ENCODE measurements at regions not wholly inside any gene's neighbourhood (a gene's known extent, or its start where the extent isn't known, plus 50 kb on each side); places are given as distances from the start of the nearest gene placed in this dataset.

DNA sequence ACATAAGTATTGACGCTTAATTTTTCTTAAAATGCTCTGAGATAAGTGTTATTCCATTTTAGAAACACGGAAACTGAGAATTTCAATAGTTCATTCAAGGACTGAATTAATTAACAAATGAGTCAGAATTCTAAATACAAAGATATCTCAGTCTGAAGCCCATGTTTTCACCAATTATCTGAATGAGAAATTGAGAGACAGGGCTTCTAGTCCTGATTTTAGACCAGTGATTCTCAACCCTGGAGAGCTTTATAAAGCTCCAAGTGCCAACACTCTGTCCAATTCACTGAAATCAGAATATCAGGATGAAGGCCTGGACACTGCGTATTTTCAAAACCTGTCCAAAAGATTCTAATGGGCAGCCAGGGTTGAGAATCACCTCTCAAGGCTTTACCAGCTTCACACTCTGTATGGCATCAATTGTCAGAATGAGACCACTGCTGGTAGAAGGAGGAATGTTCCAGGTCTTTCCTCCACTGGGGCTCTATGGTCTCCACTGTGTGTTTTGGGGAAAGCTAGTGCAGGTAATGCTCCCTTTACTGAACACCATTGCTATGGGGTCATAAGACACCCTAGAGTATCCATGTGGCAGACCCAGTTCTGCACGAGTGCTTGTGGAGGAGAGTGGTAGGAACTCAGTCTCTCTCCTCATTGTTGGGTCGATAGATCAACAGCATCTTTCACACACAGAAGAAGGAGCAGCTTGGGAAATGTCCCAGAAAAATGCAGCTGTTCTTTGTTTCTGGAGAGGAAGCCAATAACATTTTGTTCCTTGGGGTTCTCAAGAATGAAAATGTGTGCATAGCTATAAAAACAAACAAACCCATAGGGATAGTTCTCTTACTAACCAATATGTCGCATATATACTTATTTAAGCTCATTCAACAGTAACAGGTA, 99.7 kb upstream of the OSMR start:
- no TSS peak for BruUV-seq (replicated peaks)
- Histone ChIP-seq H3K9ac (ENCODE audit: insufficient read depth, low read depth, low read length) (no peak overlapping the region), H4K20me1 (ENCODE audit: insufficient read depth, low read length) (no peaks in the 10 kb centered on the region), H3K27ac (ENCODE audit: extremely low read length, insufficient read depth, low read length) (no peak overlapping the region), H3K27me3 (ENCODE audit: control insufficient read depth in 1 of 2, insufficient read depth in 2 of 2, low read length in 2 of 2) (peaks cover 0 to 24% of the 10 kb centered on the region in 2 experiments; a peak in 3 of 5 replicates), H3K36me3 (replicated peaks in 1 of 2; ENCODE audit: control insufficient read depth in 1 of 2, insufficient read depth in 2 of 2, low read length in 2 of 2) (no peaks in the 10 kb centered on the region), H3K4me2 (ENCODE audit: low read depth, low read length) (no peak overlapping the region), H3K4me1 (ENCODE audit: insufficient read depth, low read length) (no peaks in the 10 kb centered on the region), H3K4me3 (replicated peaks in 1 of 3; ENCODE audit: insufficient read depth in 1 of 3, low read depth in 2 of 3, low read length in 3 of 3) (no peak overlapping the region), H2AFZ (ENCODE audit: low read length) (no peak overlapping the region), H3K9me3 (ENCODE audit: low read length) (peaks cover 15% of the 10 kb centered on the region; the same call in 1 of the 2 replicates), H3K79me2 (ENCODE audit: insufficient read depth, low read length) (no peaks in the 10 kb centered on the region)
- in situ Hi-C loops (cut with HindIII; ENCODE audit: extremely low pct_ligation_motif_present, low pct_unique_long_range_greater_than_20kb): no loop called here
- FAIRE-seq (no peak), DNase-seq (ENCODE audit: low spot score) (no peak), ATAC-seq (no peak)
- CTCF ChIA-PET (ENCODE audit: low intra/inter-chr PET ratio, low total read pairs): no interaction called here
- intact Hi-C loops (cut with micrococcal nuclease; ENCODE audit: unreplicated experiment): no loop called here
- WGBS (ENCODE audit: low lambda C conversion rate): 0% methylated on average over 5 of the region's 6 CpGs
- POLR2A ChIA-PET: no interaction called here
- TF ChIP-seq, protein P1, sequence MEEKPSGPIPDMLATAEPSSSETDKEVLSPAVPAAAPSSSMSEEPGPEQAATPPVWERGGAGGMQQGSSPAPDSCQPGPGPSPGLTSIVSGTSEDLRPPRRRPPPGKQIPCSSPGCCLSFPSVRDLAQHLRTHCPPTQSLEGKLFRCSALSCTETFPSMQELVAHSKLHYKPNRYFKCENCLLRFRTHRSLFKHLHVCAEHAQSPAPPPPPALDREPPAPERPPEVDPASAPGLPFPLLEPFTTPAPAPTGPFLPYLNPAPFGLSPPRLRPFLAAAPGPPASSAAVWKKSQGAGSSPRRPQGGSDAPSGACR (CRISPR knock-in tag; IDR thresholded peaks at IDR 0.05): no peak
- TF ChIP-seq MAF1 (CRISPR knock-in tag; IDR thresholded peaks at IDR 0.05; ENCODE audit: borderline replicate concordance) (no peak), TMF1 (CRISPR knock-in tag; IDR thresholded peaks at IDR 0.05; ENCODE audit: low read depth) (no peak), IKZF1 (IDR thresholded peaks at IDR 0.05) (no peak), DNMT3B (CRISPR knock-in tag; conservative IDR thresholded peaks at IDR 0.05) (no peak), TGIF2 (CRISPR knock-in tag; IDR thresholded peaks at IDR 0.05) (no peak), ZNF615 (CRISPR knock-in tag; IDR thresholded peaks at IDR 0.05; ENCODE audit: borderline replicate concordance) (no peak)

DNA sequence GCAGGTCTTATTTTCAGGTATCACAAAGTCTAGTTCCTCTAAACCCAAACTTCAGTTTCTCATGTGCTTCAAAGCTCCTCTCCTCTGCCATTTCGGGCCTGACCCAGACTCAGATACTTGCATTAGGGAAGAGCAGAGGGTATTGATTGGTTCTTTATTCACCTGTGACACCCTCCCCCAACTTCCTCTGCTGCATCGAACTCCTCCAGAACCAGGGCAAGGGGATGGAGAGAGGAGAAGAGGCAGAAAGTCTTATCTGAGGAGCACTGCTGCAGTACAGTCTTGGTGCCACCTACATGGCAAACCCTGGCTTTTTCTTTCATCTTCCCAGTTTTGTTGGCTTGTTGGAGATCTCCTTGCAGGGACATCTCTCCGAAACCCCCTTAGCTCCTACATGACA, 96.0 kb upstream of the OSMR start:
- ATAC-seq (no peak), FAIRE-seq (no peak), DNase-seq (ENCODE audit: low spot score) (no peak)
- Histone ChIP-seq H4K20me1 (ENCODE audit: insufficient read depth, low read length) (no peaks in the 10 kb centered on the region), H3K4me3 (replicated peaks in 1 of 3; ENCODE audit: insufficient read depth in 1 of 3, low read depth in 2 of 3, low read length in 3 of 3) (no peak overlapping the region), H3K36me3 (replicated peaks in 1 of 2; ENCODE audit: control insufficient read depth in 1 of 2, insufficient read depth in 2 of 2, low read length in 2 of 2) (no peaks in the 10 kb centered on the region), H3K4me2 (ENCODE audit: low read depth, low read length) (no peak overlapping the region), H3K9me3 (ENCODE audit: low read length) (no peaks in the 10 kb centered on the region), H3K4me1 (ENCODE audit: insufficient read depth, low read length) (no peaks in the 10 kb centered on the region), H3K79me2 (ENCODE audit: insufficient read depth, low read length) (no peaks in the 10 kb centered on the region), H3K27me3 (ENCODE audit: control insufficient read depth in 1 of 2, insufficient read depth in 2 of 2, low read length in 2 of 2) (peaks cover 0 to 34% of the 10 kb centered on the region in 2 experiments; a peak in 3 of 5 replicates), H3K27ac (ENCODE audit: extremely low read length, insufficient read depth, low read length) (no peak overlapping the region), H3K9ac (ENCODE audit: insufficient read depth, low read depth, low read length) (no peak overlapping the region), H2AFZ (ENCODE audit: low read length) (no peak overlapping the region)
- in situ Hi-C loops (cut with HindIII; ENCODE audit: extremely low pct_ligation_motif_present, low pct_unique_long_range_greater_than_20kb): no loop called here
- intact Hi-C loops (cut with micrococcal nuclease; ENCODE audit: unreplicated experiment): no loop called here
- BruUV-seq (replicated peaks): no TSS peak
- ChIA-PET CTCF (ENCODE audit: low intra/inter-chr PET ratio, low total read pairs) (no interaction called here), POLR2A (no interaction called here)
- no peak for TF ChIP-seq CBX1 (IDR thresholded peaks at IDR 0.05; ENCODE audit: low read depth)
- TF ChIP-seq GTF3A (CRISPR knock-in tag; conservative IDR thresholded peaks at IDR 0.05): no peak
- no peak for TF ChIP-seq ZNF775 (CRISPR knock-in tag; IDR thresholded peaks at IDR 0.05; ENCODE audit: borderline replicate concordance)
- no peak for TF ChIP-seq ARNT (IDR thresholded peaks at IDR 0.05)
- no peak for TF ChIP-seq RNF2 (conservative IDR thresholded peaks at IDR 0.05; ENCODE audit: low read depth)
- TF ChIP-seq, protein P2, sequence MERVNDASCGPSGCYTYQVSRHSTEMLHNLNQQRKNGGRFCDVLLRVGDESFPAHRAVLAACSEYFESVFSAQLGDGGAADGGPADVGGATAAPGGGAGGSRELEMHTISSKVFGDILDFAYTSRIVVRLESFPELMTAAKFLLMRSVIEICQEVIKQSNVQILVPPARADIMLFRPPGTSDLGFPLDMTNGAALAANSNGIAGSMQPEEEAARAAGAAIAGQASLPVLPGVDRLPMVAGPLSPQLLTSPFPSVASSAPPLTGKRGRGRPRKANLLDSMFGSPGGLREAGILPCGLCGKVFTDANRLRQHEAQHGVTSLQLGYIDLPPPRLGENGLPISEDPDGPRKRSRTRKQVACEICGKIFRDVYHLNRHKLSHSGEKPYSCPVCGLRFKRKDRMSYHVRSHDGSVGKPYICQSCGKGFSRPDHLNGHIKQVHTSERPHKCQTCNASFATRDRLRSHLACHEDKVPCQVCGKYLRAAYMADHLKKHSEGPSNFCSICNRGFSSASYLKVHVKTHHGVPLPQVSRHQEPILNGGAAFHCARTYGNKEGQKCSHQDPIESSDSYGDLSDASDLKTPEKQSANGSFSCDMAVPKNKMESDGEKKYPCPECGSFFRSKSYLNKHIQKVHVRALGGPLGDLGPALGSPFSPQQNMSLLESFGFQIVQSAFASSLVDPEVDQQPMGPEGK (CRISPR knock-in tag; IDR thresholded peaks at IDR 0.05): no peak
- no peak for TF ChIP-seq NCOA2 (CRISPR knock-in tag; IDR thresholded peaks at IDR 0.05)
- WGBS (ENCODE audit: low lambda C conversion rate): 4% methylated on average over 3 of the region's 3 CpGs
